HG02870 (cell line): ENCODE measurements at regions not wholly inside any gene's neighbourhood (a gene's known extent, or its start where the extent isn't known, plus 50 kb on each side); places are given as distances from the start of the nearest gene placed in this dataset.
"Not testable (repeated sequence)": the region's sequence is repeated elsewhere in the genome, so short reads cannot be mapped to it uniquely, and the experiment has no call there.

Source experiments
- ATAC-seq: cut with Tn5 transposase; IDR thresholded peaks from one replicate; pipeline ENCODE4 v1.9.1; 2021; ENCODE audit warnings: mild to moderate bottlenecking, moderate library complexity; ENCODE audit not compliant: unreplicated experiment

GRCh38 chr1:234907940-234908405, 220.7 kb downstream of the TOMM20 start:
- no peak for ATAC-seq

- no peak for ATAC-seq
Observed at GRCh38 chr1:234907208-234907939, 221.3 kb downstream of the TOMM20 start.

- ATAC-seq = no peak
Observed at GRCh38 chr1:234906654-234907053, 222.0 kb downstream of the TOMM20 start.

GRCh38 chr1:234902774-234903547, 225.7 kb downstream of the TOMM20 start:
- no peak for ATAC-seq

- ATAC-seq = no peak
Observed at GRCh38 chr1:234901491-234902049, 227.1 kb downstream of the TOMM20 start.

GRCh38 chr1:234900595-234900994, 228.0 kb downstream of the TOMM20 start:
- ATAC-seq = no peak

GRCh38 chr1:234899730-234900072, 228.9 kb downstream of the TOMM20 start:
- no peak for ATAC-seq

GRCh38 chr1:234899041-234899729, 229.5 kb downstream of the TOMM20 start:
- ATAC-seq = no peak

- no peak for ATAC-seq
Observed at GRCh38 chr1:234898455-234899033, 230.1 kb downstream of the TOMM20 start.

- ATAC-seq = no peak
Observed at GRCh38 chr1:234897754-234898454, 230.7 kb downstream of the TOMM20 start.

GRCh38 chr1:234897390-234897749, 231.3 kb downstream of the TOMM20 start:
- ATAC-seq = no peak

- ATAC-seq = no peak
Observed at GRCh38 chr1:234896477-234897389, 231.9 kb downstream of the TOMM20 start.

- peak; percentile 53 for ATAC-seq
Observed at GRCh38 chr1:234893725-234894630, 234.7 kb downstream of the TOMM20 start.

- ATAC-seq = no peak
Observed at GRCh38 chr1:234893359-234893724, 235.3 kb downstream of the TOMM20 start.

- no peak for ATAC-seq
Observed at GRCh38 chr1:234892642-234893041, 236.0 kb downstream of the TOMM20 start.

- no peak for ATAC-seq
Observed at GRCh38 chr1:234891427-234891826, 237.2 kb downstream of the TOMM20 start.

- ATAC-seq = no peak
Observed at GRCh38 chr1:234889643-234890042, 239.0 kb downstream of the TOMM20 start.

- ATAC-seq = not testable (repeated sequence)
Observed at GRCh38 chr1:234888247-234888646, 240.4 kb downstream of the TOMM20 start.
